Esophagus squamous epithelium (tissue), 5 donors: ENCODE measurements at regions not wholly inside any gene's neighbourhood (a gene's known extent, or its start where the extent isn't known, plus 50 kb on each side); places are given as distances from the start of the nearest gene placed in this dataset.

ENCODE experiments used
- DNase-seq: peaks from one replicate; lab custom pipeline; 2025; lab: John Stamatoyannopoulos, UW
- H3K27ac ChIP-seq, 4 donors: fragments of 200-600 bp; sonication (generic); one replicate each; pipeline ENCODE4 v1.5.1; 2016 to 2019; ENCODE audit warnings: mild to moderate bottlenecking in 1 of 4
- H3K27me3 ChIP-seq, 4 donors: fragments of 200-600 bp; sonication (generic); 1 replicate in 3 of 4; 2 replicates in 1 of 4; pipeline versions ENCODE4 v1.5.1 to v1.6.0; 2017 to 2021; ENCODE audit warnings: antibody characterized with exemption in 1 of 4
- H3K36me3 ChIP-seq, 3 donors: fragments of 200-600 bp; sonication (generic); one replicate each; pipeline ENCODE4 v1.5.1; 2016 to 2019
- H3K4me1 ChIP-seq, 3 donors: fragments of 200-600 bp; sonication (generic); one replicate each; pipeline ENCODE4 v1.5.1; 2017 to 2019
- H3K4me3 ChIP-seq, 4 donors: fragments of 200-600 bp; sonication (generic); 1 replicate in 3 of 4; 2 replicates in 1 of 4; pipeline ENCODE4 v1.5.1; 2016 to 2019; ENCODE audit warnings: mild to moderate bottlenecking in 2 of 4, moderate library complexity in 1 of 4
- H3K9me3 ChIP-seq, 3 donors: fragments of 200-600 bp; sonication (generic); one replicate each; pipeline ENCODE4 v1.5.1; 2016 to 2019
- POLR2A ChIP-seq, 4 donors: fragments of 450-650 bp; IDR thresholded peaks; one replicate each; pipeline ENCODE4 v1.6.1; 2017; ENCODE audit warnings: antibody characterized with exemption in 4 of 4, mild to moderate bottlenecking in 4 of 4, moderate library complexity in 3 of 4
- WGBS, 2 donors: methylation state at CpG; one replicate each; pipeline ENCODE4 v1.1.5; 2018; 5-methylcytosine and 5-hydroxymethylcytosine counted together
- intact Hi-C: fragments of 100-400 bp; cut with DNase I; formaldehyde crosslinking; loops from one replicate; pipeline ENCODE4 v1.15.0; 2022
- TF ChIP-seq, protein P1 (sequence below), 6 experiments: fragments of 450-650 bp in 4 of 6; fragments of 200-600 bp in 2 of 6; sonication (generic) in 2 of 6; IDR thresholded peaks; one replicate each; pipeline ENCODE4 v1.5.1; 2016 to 2019; ENCODE audit warnings: antibody characterized with exemption in 6 of 6, mild to moderate bottlenecking in 4 of 6, moderate library complexity in 4 of 6
- donor health status: DM: yes; HTN: yes; CAD: no.

DNA sequence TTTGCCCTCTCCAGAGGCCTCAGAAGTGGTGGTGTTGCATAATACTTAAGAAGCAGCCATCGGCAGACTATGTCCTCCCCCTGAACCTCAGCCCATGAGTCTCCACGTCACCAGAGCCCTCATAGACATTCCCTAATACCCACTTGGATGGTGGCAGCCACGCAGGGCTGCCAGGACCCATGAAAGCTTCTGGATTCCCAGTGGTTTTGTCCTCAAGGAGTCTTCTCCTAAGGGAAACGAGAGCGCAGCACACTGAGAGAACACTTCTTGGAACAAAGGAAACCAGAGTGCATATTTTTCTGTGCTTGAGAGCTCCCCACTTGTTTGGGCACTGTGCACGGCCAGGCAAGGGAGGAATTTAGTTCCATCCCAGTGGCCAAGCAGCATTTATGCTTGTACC is 204.1 kb upstream of the DMD start:
- TF ChIP-seq, protein P1, sequence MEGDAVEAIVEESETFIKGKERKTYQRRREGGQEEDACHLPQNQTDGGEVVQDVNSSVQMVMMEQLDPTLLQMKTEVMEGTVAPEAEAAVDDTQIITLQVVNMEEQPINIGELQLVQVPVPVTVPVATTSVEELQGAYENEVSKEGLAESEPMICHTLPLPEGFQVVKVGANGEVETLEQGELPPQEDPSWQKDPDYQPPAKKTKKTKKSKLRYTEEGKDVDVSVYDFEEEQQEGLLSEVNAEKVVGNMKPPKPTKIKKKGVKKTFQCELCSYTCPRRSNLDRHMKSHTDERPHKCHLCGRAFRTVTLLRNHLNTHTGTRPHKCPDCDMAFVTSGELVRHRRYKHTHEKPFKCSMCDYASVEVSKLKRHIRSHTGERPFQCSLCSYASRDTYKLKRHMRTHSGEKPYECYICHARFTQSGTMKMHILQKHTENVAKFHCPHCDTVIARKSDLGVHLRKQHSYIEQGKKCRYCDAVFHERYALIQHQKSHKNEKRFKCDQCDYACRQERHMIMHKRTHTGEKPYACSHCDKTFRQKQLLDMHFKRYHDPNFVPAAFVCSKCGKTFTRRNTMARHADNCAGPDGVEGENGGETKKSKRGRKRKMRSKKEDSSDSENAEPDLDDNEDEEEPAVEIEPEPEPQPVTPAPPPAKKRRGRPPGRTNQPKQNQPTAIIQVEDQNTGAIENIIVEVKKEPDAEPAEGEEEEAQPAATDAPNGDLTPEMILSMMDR (IDR thresholded peaks at IDR 0.05), result no peak
- TF ChIP-seq POLR2A (IDR thresholded peaks at IDR 0.05), result no peak
- Histone ChIP-seq H3K9me3 (no peaks in the 10 kb centered on the region), H3K4me3 (no peak overlapping the region), H3K4me1 (no peaks in the 10 kb centered on the region), H3K27ac (no peak overlapping the region), H3K27me3 (no peaks in the 10 kb centered on the region), H3K36me3 (no peaks in the 10 kb centered on the region)
- no peak for DNase-seq
- 49% methylated on average over 6 of the region's 6 CpGs; no CpG with 5 or more reads in 1 of the 2 donors for WGBS, 2 donors
- intact Hi-C loops, result no loop called here

DNA sequence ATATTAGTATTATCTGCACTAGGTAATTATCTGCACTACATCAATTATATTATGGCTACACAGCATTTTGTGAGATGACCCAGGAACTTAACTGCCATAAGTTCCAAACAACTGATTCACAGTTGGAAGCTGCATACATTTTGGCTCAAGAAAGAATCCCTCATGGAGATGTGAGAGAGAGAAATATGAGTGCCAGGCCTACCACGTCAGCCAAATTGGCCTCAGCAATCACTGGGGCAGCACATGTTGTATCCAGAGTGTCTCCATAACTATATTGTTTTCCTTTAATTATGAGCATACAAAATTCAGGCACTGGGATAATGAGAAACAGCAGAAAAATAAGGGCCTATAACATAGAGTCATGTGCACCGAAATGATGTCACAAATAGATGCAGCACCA is 174.2 kb upstream of the DMD start:
- intact Hi-C loops, result no loop called here
- WGBS, 2 donors, result 64 to 83% methylated on average over 1 to 2 of the region's 2 CpGs

DNA sequence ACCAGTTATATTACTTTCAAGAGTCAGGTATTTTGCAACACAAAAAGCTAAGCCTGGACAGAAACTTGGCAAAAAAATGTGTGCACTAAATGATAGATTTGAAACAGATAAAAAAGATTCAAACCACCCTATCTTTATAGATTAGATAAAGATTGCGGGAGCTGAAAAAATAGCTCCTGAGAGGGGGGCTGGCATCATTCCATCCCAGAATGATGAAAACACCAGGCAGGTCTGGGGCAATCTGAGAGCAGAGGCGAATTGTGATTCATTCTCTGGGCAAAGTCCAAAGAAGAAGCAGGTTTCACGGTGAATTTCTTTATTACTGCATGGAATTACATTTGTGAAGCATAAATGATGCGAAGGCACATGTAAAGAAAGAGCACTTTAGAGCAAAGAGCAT is 168.5 kb upstream of the DMD start:
- TF ChIP-seq POLR2A (IDR thresholded peaks at IDR 0.05), result no peak
- TF ChIP-seq, protein P1 (IDR thresholded peaks at IDR 0.05), result no peak
- H3K27ac ChIP-seq, result no peak overlapping the region

More for the DNA sequence above, 174.2 kb upstream of the DMD start:
- no peak for TF ChIP-seq POLR2A (IDR thresholded peaks at IDR 0.05)
- TF ChIP-seq, protein P1 (IDR thresholded peaks at IDR 0.05), result no peak
- Histone ChIP-seq H3K36me3 (no peaks in the 10 kb centered on the region), H3K27me3 (no peaks in the 10 kb centered on the region), H3K27ac (no peak overlapping the region), H3K9me3 (no peaks in the 10 kb centered on the region), H3K4me3 (no peak overlapping the region), H3K4me1 (no peaks in the 10 kb centered on the region)
- no peak for DNase-seq

DNA sequence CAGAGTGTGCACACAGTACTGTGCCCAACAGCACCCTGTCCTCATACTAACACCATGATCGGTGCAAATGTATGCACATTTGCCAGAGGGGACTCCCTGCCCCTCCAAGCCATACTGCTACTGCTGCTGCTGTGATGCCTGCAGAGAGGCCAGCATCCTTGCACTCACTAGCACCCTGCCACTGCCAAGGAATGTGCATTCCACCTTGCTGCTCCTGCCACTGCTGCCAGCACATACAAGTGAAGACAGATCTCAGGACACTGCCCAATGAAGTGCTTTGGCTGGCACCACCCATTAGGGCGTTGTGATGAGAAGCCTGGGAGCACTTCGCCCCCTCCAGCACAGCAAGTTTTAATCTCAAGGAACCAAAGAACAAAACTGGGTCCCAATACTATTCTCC is 146.3 kb upstream of the DMD start:
- DNase-seq, result no peak
- Histone ChIP-seq H3K4me3 (no peak overlapping the region), H3K27me3 (no peaks in the 10 kb centered on the region), H3K4me1 (no peaks in the 10 kb centered on the region), H3K9me3 (no peaks in the 10 kb centered on the region), H3K27ac (no peak overlapping the region), H3K36me3 (no peaks in the 10 kb centered on the region)
- no CpG with 5 or more reads among the region's 3 CpGs for WGBS, 2 donors
- intact Hi-C loops, result no loop called here
- no peak for TF ChIP-seq POLR2A (IDR thresholded peaks at IDR 0.05)
- TF ChIP-seq, protein P1 (IDR thresholded peaks at IDR 0.05), result no peak

More for the DNA sequence above, 168.5 kb upstream of the DMD start:
- H3K36me3 ChIP-seq, result no peaks in the 10 kb centered on the region
- 42 to 57% methylated on average over 4 of the region's 4 CpGs for WGBS, 2 donors
- H3K27me3 ChIP-seq, result no peaks in the 10 kb centered on the region
- H3K9me3 ChIP-seq, result no peaks in the 10 kb centered on the region
- H3K4me1 ChIP-seq, result no peaks in the 10 kb centered on the region
- intact Hi-C loops, result no loop called here
- H3K4me3 ChIP-seq, result no peak overlapping the region
- no peak for DNase-seq

DNA sequence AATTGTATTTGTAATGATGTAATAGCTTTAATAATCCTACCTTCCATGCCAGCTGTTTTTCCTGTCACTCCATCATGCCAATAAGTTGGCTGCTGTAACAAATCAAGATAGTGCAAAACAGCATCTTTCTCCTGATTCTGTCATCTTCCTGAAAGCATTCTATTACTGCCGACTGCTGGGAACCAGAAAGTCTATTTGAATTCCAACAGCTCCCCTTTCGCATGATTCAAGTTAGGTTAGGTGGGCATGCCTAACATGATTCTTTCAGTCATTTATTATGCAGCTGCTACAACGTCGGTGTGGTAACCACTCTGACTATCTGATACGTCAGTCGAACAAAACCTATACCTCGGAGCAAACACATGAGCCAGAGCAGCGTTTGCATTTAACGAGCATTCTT is 127.9 kb upstream of the DMD start:
- Histone ChIP-seq H3K4me1 (no peaks in the 10 kb centered on the region), H3K36me3 (no peaks in the 10 kb centered on the region), H3K27ac (no peak overlapping the region), H3K9me3 (no peaks in the 10 kb centered on the region), H3K4me3 (peak overlapping the region in 1 of 4 donors; percentile 38), H3K27me3 (no peaks in the 10 kb centered on the region)
- DNase-seq, result no peak
- WGBS, 2 donors, result 2 to 32% methylated on average over 6 to 9 of the region's 9 CpGs
- intact Hi-C loops, result loop anchor here (10.0 kb wide), 1 partner anchor 804 kb away; no protein-coding TSS in a partner anchor
- TF ChIP-seq, protein P1 (IDR thresholded peaks at IDR 0.05), result no peak
- no peak for TF ChIP-seq POLR2A (IDR thresholded peaks at IDR 0.05)
